Aorta (tissue), 5 donors: ENCODE measurements at regions not wholly inside any gene's neighbourhood (a gene's known extent, or its start where the extent isn't known, plus 50 kb on each side); places are given as distances from the start of the nearest gene placed in this dataset.

Source experiments
- ATAC-seq: fragments of 200-7000 bp; cut with Tn5 transposase; one replicate; pipeline ENCODE4 v1.9.1; 2022; ENCODE audit warnings: moderate library complexity; ENCODE audit not compliant: low FRiP score
- DNase-seq, 2 donors: peaks; one replicate each; pipeline ENCODE4 v3.0.0-alpha.2; 2020
- H3K27ac ChIP-seq, 2 donors: one replicate each; pipeline ENCODE4 v1.5.1; 2013; ENCODE audit warnings: low read length in 2 of 2, mild to moderate bottlenecking in 2 of 2, moderate library complexity in 2 of 2, control low read depth in 1 of 2, inconsistent platforms in 1 of 2, low read depth in 1 of 2
- H3K27me3 ChIP-seq, 2 donors: one replicate each; pipeline ENCODE4 v1.6.1; 2013; ENCODE audit warnings: control low read depth in 1 of 2, low read length in 1 of 2, mild to moderate bottlenecking in 1 of 2, moderate library complexity in 1 of 2; ENCODE audit not compliant: insufficient read depth in 2 of 2, control insufficient read depth in 1 of 2
- H3K36me3 ChIP-seq, 2 donors: one replicate each; pipeline ENCODE4 v1.6.1; 2013; ENCODE audit warnings: control low read depth in 1 of 2, low read length in 1 of 2, mild to moderate bottlenecking in 1 of 2; ENCODE audit not compliant: insufficient read depth in 2 of 2, control insufficient read depth in 1 of 2
- H3K4me1 ChIP-seq, 2 donors: one replicate each; pipeline ENCODE4 v1.6.1; 2013; ENCODE audit warnings: low read length in 2 of 2, control low read depth in 1 of 2, mild to moderate bottlenecking in 1 of 2, moderate library complexity in 1 of 2; ENCODE audit not compliant: insufficient read depth in 2 of 2, control insufficient read depth in 1 of 2
- H3K4me3 ChIP-seq, 2 donors: one replicate each; pipeline ENCODE4 v1.5.1; 2013; ENCODE audit warnings: low read length in 2 of 2, control low read depth in 1 of 2, mild to moderate bottlenecking in 1 of 2
- H3K9me3 ChIP-seq: one replicate; pipeline ENCODE4 v1.6.1; 2013; ENCODE audit warnings: mild to moderate bottlenecking, low read length; ENCODE audit not compliant: control insufficient read depth
- WGBS, 2 donors: extraction: QIAGEN DNeasy Blood & Tissue Kit; methylation state at CpG; one replicate each; pipeline ENCODE4 v1.1.7; 2013; 5-methylcytosine and 5-hydroxymethylcytosine counted together
- intact Hi-C, 2 donors: fragments of 100-400 bp; cut with DNase I; formaldehyde crosslinking; loops; one replicate each; pipeline versions ENCODE4 v1.14.2 to v1.15.0; 2022
- donor health status: healthy with polysubstance abuse.
- donor health status: Bipolar disorder and iron deficiency.
- donor health status: DM: no; HTN: no; CAD: no.
- donor health status: DM: no; HTN: no; CAD: no.
- donor health status: DM: yes; HTN: yes; CAD: no.

GRCh38 chr5:113680534-113680933 lies 167.0 kb downstream of the YTHDC2 start:
- 40 to 53% methylated on average over 2 of the region's 2 CpGs for WGBS, 2 donors
- intact Hi-C loops, result no loop called here
- Histone ChIP-seq H3K4me1 (no peaks in the 10 kb centered on the region), H3K27me3 (no peaks in the 10 kb centered on the region), H3K36me3 (no peaks in the 10 kb centered on the region), H3K9me3 (no peaks in the 10 kb centered on the region), H3K27ac (no peak overlapping the region), H3K4me3 (no peak overlapping the region)
- ATAC-seq (no peak), DNase-seq (no peak)

GRCh38 chr5:113682497-113683136 lies 169.1 kb downstream of the YTHDC2 start:
- no peak for DNase-seq
- no peaks in the 10 kb centered on the region for H3K36me3 ChIP-seq
- H3K4me1 ChIP-seq, result no peaks in the 10 kb centered on the region
- no peaks in the 10 kb centered on the region for H3K9me3 ChIP-seq
- intact Hi-C loops, result no loop called here
- 62 to 63% methylated on average over 7 of the region's 7 CpGs for WGBS, 2 donors
- no peak overlapping the region for H3K27ac ChIP-seq
- H3K4me3 ChIP-seq, result no peak overlapping the region
- no peak for ATAC-seq
- no peaks in the 10 kb centered on the region for H3K27me3 ChIP-seq

- Histone ChIP-seq H3K4me3 (no peak overlapping the region), H3K27ac (no peak overlapping the region), H3K4me1 (no peaks in the 10 kb centered on the region), H3K9me3 (no peaks in the 10 kb centered on the region), H3K27me3 (no peaks in the 10 kb centered on the region), H3K36me3 (no peaks in the 10 kb centered on the region)
- no peak for ATAC-seq
- WGBS, 2 donors, result 86% methylated on average over 2 of the region's 2 CpGs
- no peak for DNase-seq
- intact Hi-C loops, result no loop called here
Observed at GRCh38 chr5:113683211-113683610, 169.7 kb downstream of the YTHDC2 start.

- H3K9me3 ChIP-seq, result peaks cover 1% of the 10 kb centered on the region
- DNase-seq, result no peak
- no peak overlapping the region for H3K27ac ChIP-seq
- intact Hi-C loops, result no loop called here
- WGBS, 2 donors, result 92 to 95% methylated on average over 3 of the region's 3 CpGs
- H3K4me3 ChIP-seq, result no peak overlapping the region
- H3K27me3 ChIP-seq, result no peaks in the 10 kb centered on the region
- no peak for ATAC-seq
- H3K4me1 ChIP-seq, result no peaks in the 10 kb centered on the region
- no peaks in the 10 kb centered on the region for H3K36me3 ChIP-seq
Observed at GRCh38 chr5:113686599-113686998, 173.1 kb downstream of the YTHDC2 start.

- no peak overlapping the region for H3K27ac ChIP-seq
- H3K4me3 ChIP-seq, result no peak overlapping the region
- H3K9me3 ChIP-seq, result peaks cover 1% of the 10 kb centered on the region
- intact Hi-C loops, result no loop called here
- H3K36me3 ChIP-seq, result no peaks in the 10 kb centered on the region
- 56 to 63% methylated on average over 1 of the region's 1 CpG for WGBS, 2 donors
- no peak for DNase-seq
- ATAC-seq, result no peak
- no peaks in the 10 kb centered on the region for H3K4me1 ChIP-seq
- peaks cover 0 to 3% of the 10 kb centered on the region in 2 donors for H3K27me3 ChIP-seq
Observed at GRCh38 chr5:113689647-113690046, 176.2 kb downstream of the YTHDC2 start.

- no peak for DNase-seq
- peaks cover 1% of the 10 kb centered on the region for H3K9me3 ChIP-seq
- ATAC-seq, result no peak
- WGBS, 2 donors, result 11 to 20% methylated on average over 5 of the region's 5 CpGs
- intact Hi-C loops, result no loop called here
- H3K4me1 ChIP-seq, result no peaks in the 10 kb centered on the region
- H3K36me3 ChIP-seq, result no peaks in the 10 kb centered on the region
- H3K27ac ChIP-seq, result no peak overlapping the region
- H3K27me3 ChIP-seq, result peaks cover 0 to 3% of the 10 kb centered on the region in 2 donors
- no peak overlapping the region for H3K4me3 ChIP-seq
Observed at GRCh38 chr5:113692466-113692865, 179.0 kb downstream of the YTHDC2 start.

GRCh38 chr5:113692891-113693457 lies 179.5 kb downstream of the YTHDC2 start:
- DNase-seq, result no peak
- H3K9me3 ChIP-seq, result peaks cover 1% of the 10 kb centered on the region
- intact Hi-C loops, result no loop called here
- WGBS, 2 donors, result 8 to 10% methylated on average over 15 of the region's 15 CpGs
- ATAC-seq, result no peak
- peaks cover 0 to 3% of the 10 kb centered on the region in 2 donors for H3K27me3 ChIP-seq
- H3K4me1 ChIP-seq, result no peaks in the 10 kb centered on the region
- no peak overlapping the region for H3K4me3 ChIP-seq
- no peak overlapping the region for H3K27ac ChIP-seq
- no peaks in the 10 kb centered on the region for H3K36me3 ChIP-seq

- DNase-seq (no peak), ATAC-seq (no peak)
- WGBS, 2 donors, result 17 to 22% methylated on average over 4 of the region's 4 CpGs
- intact Hi-C loops, result no loop called here
- Histone ChIP-seq H3K27ac (no peak overlapping the region), H3K27me3 (peaks cover 0 to 3% of the 10 kb centered on the region in 2 donors), H3K9me3 (peaks cover 1% of the 10 kb centered on the region), H3K4me3 (no peak overlapping the region), H3K4me1 (no peaks in the 10 kb centered on the region), H3K36me3 (no peaks in the 10 kb centered on the region)
Observed at GRCh38 chr5:113693701-113694100, 180.2 kb downstream of the YTHDC2 start.

- Histone ChIP-seq H3K4me3 (no peak overlapping the region), H3K4me1 (no peaks in the 10 kb centered on the region), H3K9me3 (peaks cover under 1% of the 10 kb centered on the region), H3K36me3 (no peaks in the 10 kb centered on the region), H3K27ac (no peak overlapping the region), H3K27me3 (peaks cover 0 to 3% of the 10 kb centered on the region in 2 donors)
- ATAC-seq (no peak), DNase-seq (no peak)
- 77 to 82% methylated on average over 2 of the region's 2 CpGs for WGBS, 2 donors
- intact Hi-C loops, result no loop called here
Observed at GRCh38 chr5:113694576-113694975, 181.1 kb downstream of the YTHDC2 start.
